ENCODE measurements at regions not wholly inside any gene's neighbourhood (a gene's known extent, or its start where the extent isn't known, plus 50 kb on each side); places are given as distances from the start of the nearest gene placed in this dataset.
A peak's percentile ranks its signal among the peaks of the same experiment; 100 is the strongest.
"Not testable (repeated sequence)": the region's sequence is repeated elsewhere in the genome, so short reads cannot be mapped to it uniquely, and the experiment has no call there.

DNA sequence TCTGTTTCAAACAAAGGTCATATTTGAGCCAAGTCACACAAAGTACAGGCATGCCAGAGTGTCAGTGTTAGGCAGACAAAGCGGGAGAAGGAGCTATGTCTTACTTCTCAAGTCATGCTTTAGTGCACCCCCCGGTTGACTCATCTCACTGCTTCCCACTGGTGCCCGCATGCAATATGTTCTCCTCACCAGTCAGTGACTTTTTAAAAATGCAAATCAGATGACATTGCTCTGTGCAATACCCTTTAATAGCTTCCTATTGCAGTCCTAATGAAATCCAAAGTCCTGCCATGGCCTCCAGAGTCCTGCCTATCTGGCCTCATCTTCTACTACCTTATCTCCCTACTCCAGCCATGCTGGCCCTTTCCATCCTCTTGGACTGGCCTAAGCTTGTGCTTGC lies 429.1 kb downstream of the ACTR3B start:
- no peak for DNase-seq (ENCODE audit: low read depth)
- TF ChIP-seq, protein P1, sequence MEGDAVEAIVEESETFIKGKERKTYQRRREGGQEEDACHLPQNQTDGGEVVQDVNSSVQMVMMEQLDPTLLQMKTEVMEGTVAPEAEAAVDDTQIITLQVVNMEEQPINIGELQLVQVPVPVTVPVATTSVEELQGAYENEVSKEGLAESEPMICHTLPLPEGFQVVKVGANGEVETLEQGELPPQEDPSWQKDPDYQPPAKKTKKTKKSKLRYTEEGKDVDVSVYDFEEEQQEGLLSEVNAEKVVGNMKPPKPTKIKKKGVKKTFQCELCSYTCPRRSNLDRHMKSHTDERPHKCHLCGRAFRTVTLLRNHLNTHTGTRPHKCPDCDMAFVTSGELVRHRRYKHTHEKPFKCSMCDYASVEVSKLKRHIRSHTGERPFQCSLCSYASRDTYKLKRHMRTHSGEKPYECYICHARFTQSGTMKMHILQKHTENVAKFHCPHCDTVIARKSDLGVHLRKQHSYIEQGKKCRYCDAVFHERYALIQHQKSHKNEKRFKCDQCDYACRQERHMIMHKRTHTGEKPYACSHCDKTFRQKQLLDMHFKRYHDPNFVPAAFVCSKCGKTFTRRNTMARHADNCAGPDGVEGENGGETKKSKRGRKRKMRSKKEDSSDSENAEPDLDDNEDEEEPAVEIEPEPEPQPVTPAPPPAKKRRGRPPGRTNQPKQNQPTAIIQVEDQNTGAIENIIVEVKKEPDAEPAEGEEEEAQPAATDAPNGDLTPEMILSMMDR (IDR thresholded peaks at IDR 0.05; ENCODE audit: insufficient read depth, low read depth, low read length), result no peak
- no peak overlapping the region for H3K4me3 ChIP-seq (ENCODE audit: low read depth, low read length)

DNA sequence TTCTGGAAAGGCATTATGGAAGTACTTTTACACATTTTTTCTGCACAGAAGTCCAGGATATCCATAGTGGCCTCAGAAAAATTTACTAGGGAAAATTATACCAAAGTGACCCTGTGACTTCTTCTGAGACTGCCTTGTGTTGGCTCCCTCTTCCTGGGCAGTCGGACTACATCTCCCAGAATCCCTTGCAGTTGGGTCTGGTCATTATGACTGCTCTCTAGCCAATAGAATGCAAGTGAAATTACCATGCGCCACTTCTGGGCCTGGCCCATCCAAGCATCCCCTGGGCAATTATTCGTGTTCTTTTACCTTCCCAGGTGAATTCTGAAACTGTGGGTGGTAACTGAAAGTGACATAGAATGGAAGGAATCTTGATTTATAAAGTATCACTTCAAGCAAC lies 430.9 kb downstream of the ACTR3B start:
- no peak overlapping the region for H3K4me3 ChIP-seq (ENCODE audit: low read depth, low read length)
- DNase-seq (ENCODE audit: low read depth), result no peak
- TF ChIP-seq, protein P1 (IDR thresholded peaks at IDR 0.05; ENCODE audit: insufficient read depth, low read depth, low read length), result no peak

DNA sequence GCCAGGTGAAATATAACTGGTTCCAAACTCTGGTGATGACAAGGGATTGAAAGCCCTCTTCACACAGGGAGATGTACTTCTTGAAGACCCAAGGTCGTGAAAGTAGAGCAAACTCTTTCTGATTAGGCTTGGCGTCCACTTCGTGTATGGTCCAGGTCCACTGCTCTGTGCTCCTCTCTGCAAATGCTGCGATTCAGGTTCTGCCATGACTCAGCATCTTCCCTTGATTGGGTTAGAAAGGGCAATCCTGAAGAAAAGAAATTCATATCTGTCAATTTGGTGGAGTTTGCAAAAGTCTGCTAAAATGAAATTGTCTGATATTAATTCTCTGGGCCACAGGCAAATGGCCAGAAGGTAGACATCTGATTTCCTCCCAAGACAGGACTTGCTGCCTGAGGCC lies 431.4 kb downstream of the ACTR3B start:
- DNase-seq (ENCODE audit: low read depth), result no peak
- H3K4me3 ChIP-seq (ENCODE audit: low read depth, low read length), result no peak overlapping the region
- TF ChIP-seq, protein P1 (IDR thresholded peaks at IDR 0.05; ENCODE audit: insufficient read depth, low read depth, low read length), result no peak

DNA sequence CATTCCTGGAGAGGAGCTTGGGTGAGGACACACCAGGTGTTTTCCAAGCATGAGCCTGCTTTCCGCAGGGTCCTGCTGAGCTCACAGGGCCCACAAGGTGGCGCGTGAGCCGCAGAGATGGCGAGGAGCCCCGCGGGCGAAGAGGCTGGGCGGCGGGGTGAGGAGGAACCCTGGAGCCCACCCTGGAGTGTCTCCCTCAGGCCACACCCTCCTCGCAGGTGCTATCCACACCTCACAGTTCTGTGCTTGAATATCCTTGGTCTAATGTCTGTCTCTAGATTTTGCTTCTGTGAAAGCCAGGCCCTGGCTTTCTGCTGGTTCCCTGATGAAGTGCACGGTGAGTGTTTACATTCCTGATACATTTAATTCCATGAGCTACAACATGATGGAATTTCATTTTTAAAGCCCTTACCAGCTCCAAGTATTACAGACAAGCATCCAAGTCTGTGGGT lies 433.6 kb downstream of the ACTR3B start:
- DNase-seq (ENCODE audit: low read depth), result no peak
- TF ChIP-seq, protein P1 (IDR thresholded peaks at IDR 0.05; ENCODE audit: insufficient read depth, low read depth, low read length), result peak; percentile 24
- H3K4me3 ChIP-seq (ENCODE audit: low read depth, low read length), result no peak overlapping the region

DNA sequence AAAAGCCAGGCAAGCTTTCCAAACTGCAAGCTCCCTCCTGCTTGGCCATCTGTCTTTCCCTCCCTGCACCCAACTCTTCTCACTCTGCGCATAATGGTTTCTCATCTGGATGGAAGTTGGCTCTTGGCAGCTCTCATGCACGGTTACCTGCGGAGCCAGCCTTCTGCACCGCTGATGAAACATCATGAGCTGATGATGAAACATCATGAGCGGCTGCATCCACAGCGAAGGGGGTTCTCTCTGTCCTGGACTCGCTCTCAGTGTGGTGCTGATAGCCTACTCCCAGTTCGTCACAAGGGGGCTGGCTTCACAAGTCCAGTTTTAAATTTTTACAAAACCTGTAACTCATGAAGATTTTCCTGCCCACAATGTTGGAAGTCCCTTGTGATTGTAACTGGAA lies 457.5 kb downstream of the ACTR3B start:
- no peak for DNase-seq (ENCODE audit: low read depth)
- TF ChIP-seq, protein P1 (IDR thresholded peaks at IDR 0.05; ENCODE audit: insufficient read depth, low read depth, low read length), result no peak
- no peak overlapping the region for H3K4me3 ChIP-seq (ENCODE audit: low read depth, low read length)

DNA sequence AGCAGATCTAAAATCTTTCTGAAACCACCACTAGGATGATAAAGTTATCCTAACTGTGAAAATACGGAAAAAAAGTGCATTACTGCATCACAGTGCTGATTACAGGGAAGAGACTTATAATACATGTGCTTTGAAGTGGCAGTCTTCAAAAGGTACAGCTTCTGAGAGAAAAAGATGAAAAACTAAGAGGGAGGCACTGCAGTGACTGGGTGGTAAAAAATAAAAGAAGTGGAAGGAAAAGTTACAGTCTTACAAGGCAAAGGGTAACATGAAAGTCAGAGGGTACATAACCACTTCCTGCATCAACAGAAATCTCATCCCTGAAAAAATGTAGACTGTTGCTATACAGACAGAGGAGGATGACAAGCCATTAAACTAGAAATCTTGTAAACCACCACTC lies 465.3 kb downstream of the ACTR3B start:
- TF ChIP-seq, protein P1 (IDR thresholded peaks at IDR 0.05; ENCODE audit: insufficient read depth, low read depth, low read length), result no peak
- no peak for DNase-seq (ENCODE audit: low read depth)
- no peak overlapping the region for H3K4me3 ChIP-seq (ENCODE audit: low read depth, low read length)

DNA sequence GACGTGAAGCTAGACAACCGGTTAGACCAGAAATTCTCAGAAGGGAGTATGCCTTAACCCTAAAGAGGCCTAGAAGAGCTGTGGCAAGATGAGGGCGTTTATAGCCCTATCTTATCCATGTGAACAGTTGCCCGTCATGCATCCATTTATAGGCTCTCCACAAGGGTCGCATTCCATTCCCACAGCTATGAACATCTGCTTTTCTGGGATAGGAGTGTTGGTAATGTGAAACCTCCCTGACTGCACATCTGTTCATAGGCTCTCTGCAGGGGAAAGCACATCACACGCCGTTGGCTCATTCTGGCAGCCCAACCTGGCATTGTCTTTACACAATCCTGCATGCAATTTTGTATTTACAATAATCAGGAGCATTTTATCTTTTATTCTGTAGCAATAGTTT lies 485.6 kb downstream of the ACTR3B start:
- DNase-seq (ENCODE audit: low read depth); H3K4me3 ChIP-seq (ENCODE audit: low read depth, low read length): not testable (repeated sequence)
